Panc1 (cell line): ENCODE measurements at regions not wholly inside any gene's neighbourhood (a gene's known extent, or its start where the extent isn't known, plus 50 kb on each side); places are given as distances from the start of the nearest gene placed in this dataset.

ENCODE experiments used
- ATAC-seq: fragments of 200-7000 bp; cut with Tn5 transposase; 2 replicates; pipeline ENCODE4 v1.9.1; 2020; ENCODE audit warnings: mild to moderate bottlenecking, moderate library complexity
- BruUV-seq: library from RNA; stranded (reverse); fragments of 400-500 nt; replicated peaks from 2 replicates; lab custom pipeline; 2021; lab: Mats Ljungman, UMichigan
- CTCF ChIA-PET: fragments of 300-600 bp; sonication (Branson Sonifier 250); formaldehyde crosslinking; loops from one replicate; lab custom pipeline; 2022; ENCODE audit warnings: antibody characterized with exemption; lab: Charles Lee
- POLR2A ChIA-PET: fragments of 300-600 bp; sonication (Branson Sonifier 250); formaldehyde crosslinking; loops from one replicate; lab custom pipeline; 2022; ENCODE audit warnings: antibody characterized with exemption; lab: Charles Lee
- DNase-seq: peaks from one replicate; pipeline ENCODE4 v3.0.0-alpha.2; 2010; ENCODE audit warnings: low read depth, low spot score
- H3K27ac ChIP-seq: 2 replicates; pipeline ENCODE4 v1.5.1; 2011; ENCODE audit warnings: mild to moderate bottlenecking, low read length, inconsistent platforms
- H3K27me3 ChIP-seq: fragments of 200-500 bp; sonication (Bioruptor generic); 2 replicates; pipeline ENCODE4 v1.6.0; 2014; ENCODE audit warnings: low read length, inconsistent platforms; ENCODE audit not compliant: control insufficient read depth, insufficient read depth
- H3K36me3 ChIP-seq: fragments of 200-500 bp; sonication (Bioruptor generic); 2 replicates; pipeline ENCODE4 v1.5.1; 2014; ENCODE audit warnings: inconsistent platforms, mild to moderate bottlenecking, low read length, moderate library complexity; ENCODE audit not compliant: control insufficient read depth, insufficient read depth
- H3K4me1 ChIP-seq: 2 replicates; pipeline ENCODE4 v1.5.1; 2011; ENCODE audit warnings: inconsistent platforms, mild to moderate bottlenecking, low read length, moderate library complexity; ENCODE audit not compliant: control insufficient read depth, insufficient read depth
- H3K4me3 ChIP-seq, 2 experiments: 2 replicates each; pipeline ENCODE4 v1.5.1; 2011 to 2012; ENCODE audit warnings: low read depth in 2 of 2, low read length in 2 of 2, mild to moderate bottlenecking in 2 of 2, inconsistent platforms in 1 of 2, moderate library complexity in 1 of 2
- H3K9me3 ChIP-seq: fragments of 200-500 bp; sonication (Bioruptor generic); 2 replicates; pipeline ENCODE4 v1.5.1; 2014; ENCODE audit warnings: low read depth, mild to moderate bottlenecking, inconsistent platforms, low read length, moderate library complexity; ENCODE audit not compliant: control insufficient read depth, insufficient read depth
- CTCF ChIP-seq: fragments of 450-650 bp; IDR thresholded peaks from 2 replicates; pipeline ENCODE4 v1.5.1; 2017; ENCODE audit warnings: mild to moderate bottlenecking
- POLR2AphosphoS5 ChIP-seq: IDR thresholded peaks from 2 replicates; pipeline ENCODE4 v1.6.1; 2012; ENCODE audit warnings: mild to moderate bottlenecking, low read depth, low read length, moderate library complexity
- SIN3A ChIP-seq: IDR thresholded peaks from 2 replicates; pipeline ENCODE4 v1.6.1; 2012; ENCODE audit warnings: low read depth, mild to moderate bottlenecking, low read length, moderate library complexity, borderline replicate concordance; ENCODE audit not compliant: insufficient read depth
- TCF7L2 ChIP-seq: IDR thresholded peaks from 2 replicates; pipeline ENCODE4 v1.6.1; 2011; ENCODE audit warnings: mild to moderate bottlenecking, low read depth, low read length, inconsistent platforms
- in situ Hi-C: cut with HindIII; loops from 2 replicates; pipeline ENCODE4 v1.10.0; 2016; ENCODE audit warnings: low sequenced_read_pairs, low pct_unique_long_range_greater_than_20kb
- intact Hi-C: fragments of 100-400 bp; cut with micrococcal nuclease; formaldehyde crosslinking; loops from one replicate; pipeline ENCODE4 v1.10.0; 2022; ENCODE audit not compliant: unreplicated experiment
- TF ChIP-seq, protein P1 (sequence below), 2 experiments: IDR thresholded peaks; 2 replicates each; pipeline ENCODE4 v1.6.1; 2011 to 2012; ENCODE audit warnings: low read depth in 2 of 2, control low read depth in 1 of 2, low read length in 1 of 2, mild to moderate bottlenecking in 1 of 2, moderate library complexity in 1 of 2; ENCODE audit not compliant: insufficient read depth in 1 of 2

GRCh38 chr5:105350486-105351140, 1788.0 kb upstream of the NUDT12 start:
- ChIA-PET POLR2A (no interaction called here), CTCF (no interaction called here)
- H3K4me3 ChIP-seq = no peak overlapping the region
- H3K36me3 ChIP-seq = no peaks in the 10 kb centered on the region
- H3K27ac ChIP-seq = no peak overlapping the region
- no peaks in the 10 kb centered on the region for H3K27me3 ChIP-seq
- H3K9me3 ChIP-seq = no peaks in the 10 kb centered on the region
- BruUV-seq = no TSS peak
- intact Hi-C loops (no loop called here), in situ Hi-C loops (no loop called here)
- ATAC-seq = no peak
- no peak for TF ChIP-seq SIN3A
- no peak for TF ChIP-seq TCF7L2
- no peak for TF ChIP-seq POLR2AphosphoS5
- TF ChIP-seq, protein P1, sequence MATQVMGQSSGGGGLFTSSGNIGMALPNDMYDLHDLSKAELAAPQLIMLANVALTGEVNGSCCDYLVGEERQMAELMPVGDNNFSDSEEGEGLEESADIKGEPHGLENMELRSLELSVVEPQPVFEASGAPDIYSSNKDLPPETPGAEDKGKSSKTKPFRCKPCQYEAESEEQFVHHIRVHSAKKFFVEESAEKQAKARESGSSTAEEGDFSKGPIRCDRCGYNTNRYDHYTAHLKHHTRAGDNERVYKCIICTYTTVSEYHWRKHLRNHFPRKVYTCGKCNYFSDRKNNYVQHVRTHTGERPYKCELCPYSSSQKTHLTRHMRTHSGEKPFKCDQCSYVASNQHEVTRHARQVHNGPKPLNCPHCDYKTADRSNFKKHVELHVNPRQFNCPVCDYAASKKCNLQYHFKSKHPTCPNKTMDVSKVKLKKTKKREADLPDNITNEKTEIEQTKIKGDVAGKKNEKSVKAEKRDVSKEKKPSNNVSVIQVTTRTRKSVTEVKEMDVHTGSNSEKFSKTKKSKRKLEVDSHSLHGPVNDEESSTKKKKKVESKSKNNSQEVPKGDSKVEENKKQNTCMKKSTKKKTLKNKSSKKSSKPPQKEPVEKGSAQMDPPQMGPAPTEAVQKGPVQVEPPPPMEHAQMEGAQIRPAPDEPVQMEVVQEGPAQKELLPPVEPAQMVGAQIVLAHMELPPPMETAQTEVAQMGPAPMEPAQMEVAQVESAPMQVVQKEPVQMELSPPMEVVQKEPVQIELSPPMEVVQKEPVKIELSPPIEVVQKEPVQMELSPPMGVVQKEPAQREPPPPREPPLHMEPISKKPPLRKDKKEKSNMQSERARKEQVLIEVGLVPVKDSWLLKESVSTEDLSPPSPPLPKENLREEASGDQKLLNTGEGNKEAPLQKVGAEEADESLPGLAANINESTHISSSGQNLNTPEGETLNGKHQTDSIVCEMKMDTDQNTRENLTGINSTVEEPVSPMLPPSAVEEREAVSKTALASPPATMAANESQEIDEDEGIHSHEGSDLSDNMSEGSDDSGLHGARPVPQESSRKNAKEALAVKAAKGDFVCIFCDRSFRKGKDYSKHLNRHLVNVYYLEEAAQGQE (IDR thresholded peaks at IDR 0.05; ENCODE audit: insufficient read depth in 1 of 2, low read depth in 2 of 2, low read length in 1 of 2) = no peak
- no peak for TF ChIP-seq CTCF
- H3K4me1 ChIP-seq = no peaks in the 10 kb centered on the region
- DNase-seq = no peak

DNA sequence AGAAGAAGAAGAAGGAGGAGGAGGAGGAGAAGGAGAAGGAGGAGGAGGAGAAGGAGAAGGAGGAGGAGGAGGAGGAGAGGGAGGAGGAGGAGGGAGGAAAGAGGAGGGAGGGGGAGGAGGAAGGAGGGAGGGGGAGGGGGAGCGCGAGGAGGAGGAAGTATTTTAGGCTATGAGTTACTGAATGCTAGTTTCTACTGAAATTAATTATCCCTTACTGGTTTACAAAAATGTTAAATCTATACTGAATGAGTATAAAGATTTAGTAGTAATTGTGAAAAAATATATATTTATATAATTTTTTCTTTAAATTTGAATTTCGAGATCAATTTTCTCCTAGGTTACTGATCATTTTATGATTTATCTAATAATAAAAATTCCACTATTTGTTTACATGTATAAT, 1769.0 kb upstream of the NUDT12 start:
- intact Hi-C loops (no loop called here), in situ Hi-C loops (no loop called here)
- Histone ChIP-seq H3K27ac (no peak overlapping the region), H3K4me3 (no peak overlapping the region), H3K4me1 (no peaks in the 10 kb centered on the region), H3K9me3 (no peaks in the 10 kb centered on the region), H3K36me3 (no peaks in the 10 kb centered on the region), H3K27me3 (no peaks in the 10 kb centered on the region)
- POLR2A ChIA-PET = no interaction called here
- CTCF ChIA-PET = no interaction called here
- TF ChIP-seq POLR2AphosphoS5 (no peak), TCF7L2 (no peak), SIN3A (no peak), CTCF (no peak)
- TF ChIP-seq, protein P1 (IDR thresholded peaks at IDR 0.05; ENCODE audit: insufficient read depth in 1 of 2, low read depth in 2 of 2, low read length in 1 of 2) = no peak
- ATAC-seq = no peak
- DNase-seq = no peak
- BruUV-seq = no TSS peak
